HG02870 (cell line): ENCODE measurements at regions not wholly inside any gene's neighbourhood (a gene's known extent, or its start where the extent isn't known, plus 50 kb on each side); places are given as distances from the start of the nearest gene placed in this dataset.
"Not testable (repeated sequence)": the region's sequence is repeated elsewhere in the genome, so short reads cannot be mapped to it uniquely, and the experiment has no call there.

Experiments
- ATAC-seq: cut with Tn5 transposase; IDR thresholded peaks from one replicate; pipeline ENCODE4 v1.9.1; 2021; ENCODE audit warnings: mild to moderate bottlenecking, moderate library complexity; ENCODE audit not compliant: unreplicated experiment

DNA sequence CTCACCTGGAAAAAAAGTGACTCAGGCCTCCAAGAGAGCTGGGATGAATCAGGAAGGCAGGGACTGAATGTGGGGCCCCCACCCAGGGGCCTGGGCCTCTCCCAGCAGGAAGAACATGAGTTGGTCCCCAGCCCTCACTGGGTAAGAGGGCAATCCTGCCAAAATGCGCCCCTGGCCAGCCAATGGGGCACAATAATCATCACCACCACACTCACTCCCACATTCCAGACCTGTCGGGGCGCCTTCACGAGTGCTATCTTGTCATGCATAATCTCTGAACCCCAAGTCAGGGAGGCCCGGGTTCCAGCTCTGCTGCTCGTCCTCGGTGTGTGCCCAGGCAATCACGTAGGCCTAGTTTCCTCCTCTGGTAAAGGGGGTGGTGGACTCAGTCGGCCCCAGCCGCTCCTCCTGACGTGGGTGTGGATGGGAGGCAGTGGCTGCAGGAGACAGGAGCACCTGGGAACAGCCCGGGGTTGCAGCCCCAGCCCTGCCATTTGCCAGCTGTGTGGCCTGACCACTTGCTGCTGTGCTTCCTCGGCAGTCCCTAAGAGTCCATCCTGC is 115.1 kb downstream of the CYP26B1 start:
- ATAC-seq: no peak

DNA sequence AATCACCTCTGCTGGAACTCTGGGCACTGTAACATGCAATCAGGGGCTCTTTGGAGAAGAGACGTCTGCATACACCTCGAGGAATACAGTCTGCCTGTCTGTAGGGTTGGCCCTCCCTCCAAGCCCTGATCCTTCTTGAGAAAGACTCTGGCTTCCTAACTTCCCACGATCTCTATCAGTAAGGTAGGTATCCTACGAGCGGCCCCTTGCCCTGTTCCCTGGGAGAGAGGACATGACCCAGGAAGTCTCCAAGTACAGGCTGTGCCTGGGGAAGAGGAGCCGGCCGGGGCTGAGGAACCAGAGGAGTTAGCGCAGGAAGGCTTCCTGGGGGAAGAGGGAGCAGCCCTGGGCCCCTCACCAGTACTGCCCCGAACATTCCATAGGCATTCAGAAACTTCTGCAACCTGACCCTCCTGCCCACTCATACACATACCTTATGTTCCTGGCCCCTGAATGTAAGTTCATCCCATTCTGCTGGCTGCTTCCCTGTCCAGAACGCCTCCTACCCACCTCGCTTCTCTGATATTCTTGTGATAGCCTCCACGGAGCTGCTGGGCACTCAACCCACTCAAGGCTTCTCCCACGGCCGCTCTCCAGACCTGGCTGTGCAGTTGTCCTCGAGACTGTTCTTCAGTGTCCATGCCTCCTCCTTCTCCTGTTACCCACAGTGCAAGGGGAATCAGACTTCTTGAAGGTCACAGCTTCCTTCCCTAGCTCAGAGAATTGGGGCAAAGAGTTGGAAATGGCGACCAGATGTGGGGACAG is 116.1 kb downstream of the CYP26B1 start:
- ATAC-seq: no peak

DNA sequence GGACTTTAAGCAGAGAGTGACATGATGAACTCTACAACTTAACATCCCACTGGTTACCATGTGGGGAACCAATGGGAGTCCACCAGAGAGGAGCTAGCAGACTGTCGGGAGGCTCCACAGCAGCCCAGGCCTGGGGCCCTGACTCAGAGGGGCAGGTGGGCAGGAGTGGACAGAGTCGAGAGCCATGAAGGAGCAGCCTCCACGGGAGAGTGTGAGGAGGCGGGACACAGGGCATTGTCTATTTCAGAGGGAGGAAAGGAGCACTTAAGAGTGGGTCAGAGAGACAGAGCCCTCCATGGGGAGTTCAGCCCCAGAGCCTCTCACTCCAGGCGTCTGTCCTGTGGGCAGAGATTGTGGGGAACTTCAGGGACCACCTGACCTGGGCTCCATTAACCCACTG is 118.7 kb downstream of the CYP26B1 start:
- no peak for ATAC-seq

DNA sequence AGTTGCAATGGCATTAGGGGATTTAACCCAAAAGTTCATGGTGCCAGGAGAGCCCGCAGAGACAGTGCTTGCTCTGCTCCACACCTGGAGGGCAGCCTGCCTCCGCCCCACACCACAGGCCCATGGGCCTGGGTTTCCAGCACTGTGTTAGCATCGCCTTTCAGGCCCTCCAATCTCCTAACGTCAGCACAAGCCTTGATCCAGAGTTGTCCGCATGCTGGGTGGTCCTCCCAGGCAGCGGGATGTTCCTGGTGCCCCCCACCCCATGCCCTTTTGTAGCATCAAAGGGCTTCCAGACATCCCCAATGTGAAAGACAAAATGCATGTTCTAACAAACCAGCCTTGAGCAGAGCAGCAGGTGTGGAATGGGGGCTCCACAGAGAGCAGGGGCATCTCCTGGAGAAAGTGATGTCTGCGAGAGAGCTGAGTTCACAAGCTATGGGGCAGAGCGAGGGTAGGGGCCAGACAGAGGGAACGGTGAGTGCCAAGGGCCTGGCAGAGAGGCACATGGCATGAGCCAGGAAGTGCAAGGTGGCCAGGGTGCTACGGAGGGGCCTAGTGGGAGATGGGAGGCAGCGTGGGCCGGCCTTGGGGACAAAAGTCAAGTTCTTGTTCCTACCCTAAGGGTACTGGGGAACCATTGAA is 119.2 kb downstream of the CYP26B1 start:
- ATAC-seq: no peak

DNA sequence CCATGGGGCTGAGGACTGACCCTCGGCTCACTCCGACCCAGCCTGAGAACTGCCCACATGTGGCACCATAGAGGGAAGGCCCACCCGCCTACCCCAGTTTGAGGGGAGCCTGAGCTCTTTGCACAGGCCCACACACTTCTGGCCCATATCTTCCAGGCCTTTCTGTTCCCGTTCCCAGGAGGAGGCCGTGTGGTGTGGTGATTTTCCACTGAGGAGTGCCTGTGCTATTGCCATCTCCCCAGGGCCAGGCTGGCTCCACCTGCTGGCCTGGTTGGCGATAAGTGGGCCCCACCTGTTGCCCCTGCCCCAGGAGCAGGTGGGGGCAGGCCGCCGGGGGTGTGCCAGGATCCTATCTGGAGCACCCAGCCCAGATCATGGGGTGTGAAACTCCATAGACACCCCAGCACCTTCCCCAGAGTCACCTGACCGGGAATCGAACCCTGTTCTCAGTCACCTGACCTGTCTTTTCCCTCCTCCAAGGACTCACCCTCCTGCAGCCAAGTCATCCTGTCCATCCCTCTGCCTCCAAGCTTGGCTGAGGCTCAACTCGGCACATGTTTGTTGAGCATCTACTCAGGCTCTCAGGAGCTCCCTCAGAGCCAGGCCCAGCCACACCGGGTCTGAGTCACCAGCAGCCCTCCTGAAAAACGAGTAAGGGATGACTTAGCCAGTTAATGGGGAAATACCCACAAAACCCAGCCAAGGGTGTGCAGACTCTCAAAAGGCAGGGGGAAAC is 120.1 kb downstream of the CYP26B1 start:
- no peak for ATAC-seq

DNA sequence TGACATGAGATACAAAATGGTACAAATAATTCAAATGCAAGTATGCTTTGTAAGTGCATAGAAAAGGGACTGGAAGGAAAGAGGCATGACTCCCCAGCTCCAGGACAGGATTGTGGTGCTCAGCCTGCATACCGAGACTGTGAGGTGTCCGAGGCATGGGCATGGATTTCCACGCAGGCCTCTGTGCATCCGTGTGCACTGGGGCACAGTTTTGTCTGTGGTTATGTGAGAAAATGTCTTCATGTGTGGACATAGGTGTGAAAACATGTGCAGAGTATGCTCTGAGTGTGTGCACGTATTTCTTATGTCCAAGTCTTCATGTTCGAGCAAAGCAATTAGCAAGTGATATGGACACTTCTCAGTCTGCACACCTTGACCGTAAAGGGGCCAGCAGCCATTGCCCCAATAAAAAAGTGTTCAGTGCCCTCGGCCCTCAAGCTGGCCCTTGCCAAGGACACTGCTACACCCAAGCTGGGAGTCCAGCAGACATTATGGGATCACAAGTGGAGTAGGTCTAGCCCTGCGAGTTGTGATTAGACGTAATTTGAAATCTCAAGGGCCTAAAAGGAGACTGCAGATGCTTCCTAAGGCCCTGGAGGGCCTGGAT is 120.7 kb downstream of the CYP26B1 start:
- ATAC-seq: no peak

DNA sequence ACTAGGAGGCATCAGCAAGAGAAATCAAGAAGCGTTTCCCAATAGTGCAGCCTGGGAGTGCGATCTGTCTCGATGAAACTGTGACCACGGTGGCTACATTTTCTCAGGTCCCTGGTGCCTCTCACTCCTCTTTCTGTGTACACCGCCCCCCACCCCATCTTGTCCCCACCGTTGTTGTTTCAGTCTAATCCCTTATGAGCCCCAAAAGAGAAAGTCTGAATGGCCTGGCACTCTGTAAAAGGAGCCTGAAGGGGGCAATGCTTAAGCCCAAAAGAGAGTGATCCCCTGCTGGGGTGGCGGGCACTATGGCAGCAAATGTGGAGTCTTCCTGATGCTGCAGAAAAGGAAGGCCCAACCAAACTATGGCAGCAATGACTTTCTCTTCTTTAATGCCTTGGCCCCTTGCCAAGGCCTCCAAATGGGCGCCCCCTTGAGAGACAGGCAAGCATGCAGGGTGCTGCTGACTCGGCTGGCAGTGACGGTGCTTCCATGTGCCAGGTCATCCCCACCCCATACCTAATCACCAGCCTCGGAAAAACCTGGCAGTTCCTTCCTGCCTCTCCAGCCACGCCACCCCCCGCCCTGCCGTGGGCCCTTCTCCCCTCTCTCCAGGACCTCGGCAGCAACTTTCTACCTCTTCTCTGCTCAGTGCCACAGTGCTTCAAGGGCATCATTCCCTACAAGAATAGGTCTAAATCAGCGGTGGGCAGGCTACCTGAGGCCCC is 123.0 kb downstream of the CYP26B1 start:
- ATAC-seq: no peak

DNA sequence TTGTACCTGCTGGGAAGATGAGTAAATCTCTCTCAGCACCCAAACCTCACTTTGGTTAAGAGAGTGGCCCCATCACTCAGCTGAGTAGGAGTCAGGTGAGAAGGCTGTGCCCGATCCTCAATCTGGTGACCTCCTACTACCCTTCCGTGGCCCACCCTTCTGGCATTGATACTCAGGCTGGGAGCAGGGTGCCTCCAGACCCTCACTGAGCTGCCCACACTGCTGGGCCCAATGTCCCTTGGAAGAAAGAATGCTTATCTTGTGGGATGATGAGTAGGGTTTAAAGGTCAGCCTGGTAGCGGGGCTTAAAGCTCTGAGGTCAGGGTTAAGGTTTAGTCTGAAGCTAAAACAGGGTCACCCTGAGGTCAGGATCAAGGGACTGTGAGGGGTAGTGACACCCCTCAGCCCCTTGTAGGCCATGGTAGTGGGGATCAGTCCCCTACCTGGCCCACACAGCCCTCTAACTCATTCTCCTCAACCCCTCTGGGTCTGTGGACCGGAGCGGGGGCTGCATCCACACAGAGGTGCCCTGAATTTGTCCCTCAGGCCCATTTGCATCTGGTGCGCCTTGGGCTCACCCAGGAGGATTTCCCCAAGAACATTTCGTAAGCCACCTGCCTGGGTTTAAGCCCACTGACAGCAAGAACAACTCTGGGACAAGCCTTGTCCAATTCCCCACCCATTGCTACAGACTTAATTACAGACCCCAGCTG is 123.8 kb downstream of the CYP26B1 start:
- ATAC-seq: no peak

DNA sequence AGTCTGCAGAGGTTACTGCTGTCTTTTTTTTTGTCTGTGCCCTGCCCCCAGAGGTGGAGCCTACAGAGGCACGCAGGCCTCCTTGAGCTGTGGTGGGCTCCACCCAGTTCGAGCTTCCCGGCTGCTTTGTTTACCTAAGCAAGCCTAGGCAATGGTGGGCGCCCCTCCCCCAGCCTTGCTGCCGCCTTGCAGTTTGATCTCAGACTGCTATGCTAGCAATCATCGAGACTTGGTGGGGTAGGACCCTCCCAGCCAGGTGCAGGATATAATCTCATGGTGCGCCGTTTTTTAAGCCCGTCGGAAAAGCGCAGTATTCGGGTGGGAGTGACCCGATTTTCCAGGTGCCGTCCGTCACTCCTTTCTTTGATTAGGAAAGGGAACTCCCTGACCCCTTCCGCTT is 126.3 kb downstream of the CYP26B1 start:
- ATAC-seq: not testable (repeated sequence)

DNA sequence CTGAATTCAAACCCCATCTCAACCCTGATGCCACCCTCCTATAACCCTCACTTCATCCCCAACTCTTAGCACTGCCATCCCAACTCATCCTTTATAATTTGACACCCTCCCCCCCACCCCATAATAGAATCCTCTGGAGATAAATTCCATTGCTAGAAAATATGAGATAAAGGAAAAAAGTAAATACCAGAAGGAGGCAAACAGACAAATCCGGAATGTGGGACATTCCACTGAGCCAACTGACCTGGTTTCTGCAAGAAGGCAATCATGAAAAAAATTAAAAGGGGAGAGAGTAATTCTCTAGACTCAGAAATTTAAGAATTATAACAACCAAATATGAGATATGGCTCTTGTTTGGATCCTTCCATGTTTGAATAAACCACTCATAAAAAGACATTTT is 132.4 kb downstream of the CYP26B1 start:
- no peak for ATAC-seq

DNA sequence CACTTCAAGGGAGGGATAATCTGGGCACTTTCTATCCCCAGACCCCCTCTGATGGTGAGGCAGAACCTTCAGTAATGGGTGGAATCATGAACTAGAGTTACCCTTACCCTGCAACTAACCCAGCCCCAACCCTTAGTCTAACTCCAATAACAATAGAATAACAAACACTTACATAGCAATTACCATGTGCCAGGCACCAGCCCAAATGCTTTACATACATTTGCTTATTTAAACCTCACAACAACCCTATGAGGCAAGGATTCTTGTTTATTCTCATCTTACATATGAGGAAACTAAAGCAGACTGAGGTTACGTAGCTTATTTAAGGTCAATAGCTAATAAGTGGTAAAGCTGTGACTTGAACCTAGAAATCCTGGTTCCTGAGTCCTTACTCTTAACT is 132.8 kb downstream of the CYP26B1 start:
- no peak for ATAC-seq

DNA sequence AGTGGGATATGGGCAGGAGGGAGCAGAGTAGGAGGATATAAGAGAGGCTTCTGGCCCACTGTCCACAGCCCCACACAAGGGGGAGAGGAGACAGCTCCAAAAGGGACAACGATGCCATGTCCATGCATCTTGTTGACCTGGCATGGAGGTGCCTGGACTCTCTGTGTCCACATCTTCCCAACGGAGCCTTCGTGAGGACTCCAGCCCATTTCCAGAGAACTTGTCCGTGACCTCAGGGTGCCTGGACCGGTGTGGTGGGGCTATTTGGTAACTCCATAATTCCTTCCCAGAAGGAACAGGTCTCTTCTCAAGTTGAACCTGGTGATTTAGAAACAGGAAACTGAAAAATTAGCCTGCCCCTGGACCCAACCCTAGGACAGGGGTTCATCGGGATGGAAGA is 133.9 kb downstream of the CYP26B1 start:
- no peak for ATAC-seq

DNA sequence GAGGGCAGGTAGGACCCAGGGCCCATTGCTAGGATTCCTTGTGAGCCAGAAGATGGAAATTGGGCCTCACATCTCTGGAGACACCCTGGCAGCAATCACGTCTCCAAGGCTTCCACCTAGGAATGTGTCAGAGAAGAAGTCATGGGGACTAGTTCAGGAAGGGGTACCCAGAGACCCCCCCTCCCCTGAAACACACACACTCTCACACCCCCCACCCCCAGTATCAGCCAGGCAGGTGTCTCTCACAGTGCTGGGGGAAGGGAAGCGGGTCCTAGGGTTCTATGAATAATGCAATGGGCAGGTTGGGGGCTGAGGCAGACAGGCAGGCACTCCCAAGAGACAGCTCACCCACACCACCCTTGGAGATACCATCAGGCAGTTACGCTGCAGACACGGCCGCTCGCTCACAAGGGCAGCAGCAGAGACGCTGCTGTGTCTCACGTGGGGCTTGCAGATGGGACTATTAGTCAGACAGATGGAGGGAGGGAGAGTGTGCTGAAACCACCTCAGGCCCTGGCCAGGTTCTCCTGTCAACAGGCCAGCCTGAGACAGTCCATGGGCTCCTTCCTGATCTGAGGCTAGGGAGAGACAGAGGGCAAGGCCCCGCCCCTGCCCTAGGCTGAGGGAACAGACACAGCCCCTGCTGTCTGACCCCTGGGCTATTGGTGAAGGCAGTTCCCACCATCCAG is 134.6 kb downstream of the CYP26B1 start:
- no peak for ATAC-seq

DNA sequence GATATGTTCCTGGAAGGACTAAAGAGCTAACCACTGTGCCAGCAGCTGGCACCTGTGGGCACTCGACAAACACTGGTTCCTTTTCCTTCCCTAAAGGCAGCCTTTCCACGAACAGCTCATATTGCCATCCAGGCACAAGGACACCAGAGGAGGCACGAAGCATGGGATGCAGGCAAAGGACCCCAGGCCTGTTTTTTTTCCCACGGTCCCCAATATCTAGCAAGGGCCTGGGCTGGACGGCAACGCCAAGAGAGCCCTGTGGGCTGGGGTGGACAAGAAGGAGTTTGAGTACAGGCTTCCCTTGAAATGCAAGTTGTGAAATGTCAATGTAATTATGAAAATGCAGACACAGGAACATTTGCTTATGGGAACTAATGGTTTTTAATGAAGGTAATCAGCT is 135.9 kb downstream of the CYP26B1 start:
- ATAC-seq: no peak

DNA sequence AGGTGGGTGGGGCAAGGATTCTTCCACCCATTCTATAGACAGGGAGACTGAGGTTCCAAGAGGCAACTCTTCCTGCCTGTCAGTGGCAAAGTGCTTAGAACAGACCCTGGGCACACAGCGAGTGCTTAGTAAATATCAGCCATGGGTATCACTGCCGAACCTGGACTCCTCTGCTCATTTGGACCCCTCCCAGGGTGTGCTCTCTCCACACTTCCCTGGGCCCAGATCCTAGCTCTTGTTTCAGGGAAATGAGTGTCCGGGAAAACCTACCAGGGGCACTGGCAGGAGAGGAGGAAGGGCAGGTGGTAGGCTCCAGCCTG is 136.3 kb downstream of the CYP26B1 start:
- ATAC-seq: no peak

DNA sequence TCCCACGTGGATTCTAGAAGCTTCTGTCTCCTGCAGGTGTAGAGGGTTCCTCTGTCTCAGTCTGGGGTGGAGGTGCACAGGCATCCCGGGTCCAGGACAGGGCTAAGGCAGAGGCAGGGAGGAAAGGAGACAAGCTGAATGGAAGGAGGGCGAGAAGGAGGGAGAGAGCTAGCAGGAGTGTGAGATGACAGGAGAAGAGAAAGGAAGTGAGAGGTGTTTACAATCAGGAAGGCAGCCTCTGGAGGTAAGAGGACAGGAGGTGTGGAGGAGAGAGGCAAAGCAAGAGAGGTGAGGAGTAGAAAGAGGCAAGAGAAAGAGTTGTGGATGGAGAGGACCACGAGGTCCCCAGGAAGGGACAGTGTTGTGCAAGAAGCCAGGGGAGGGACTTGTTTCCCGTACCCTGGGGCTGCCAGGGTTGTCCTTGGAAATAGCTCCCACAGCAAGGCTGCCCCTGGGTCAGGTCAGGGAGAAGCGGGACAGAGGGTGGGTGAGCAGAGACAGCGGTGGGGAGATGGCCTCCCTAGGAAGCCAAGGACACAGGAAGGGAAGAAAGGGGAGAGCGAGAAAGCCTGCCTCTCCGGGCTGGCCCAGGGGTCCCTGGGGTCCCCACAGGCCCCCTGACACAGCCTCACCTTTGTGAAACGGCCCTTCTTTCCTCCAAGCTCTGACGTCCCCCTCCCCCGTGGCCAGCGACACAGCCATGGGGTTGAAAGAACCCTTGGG is 136.9 kb downstream of the CYP26B1 start:
- no peak for ATAC-seq

DNA sequence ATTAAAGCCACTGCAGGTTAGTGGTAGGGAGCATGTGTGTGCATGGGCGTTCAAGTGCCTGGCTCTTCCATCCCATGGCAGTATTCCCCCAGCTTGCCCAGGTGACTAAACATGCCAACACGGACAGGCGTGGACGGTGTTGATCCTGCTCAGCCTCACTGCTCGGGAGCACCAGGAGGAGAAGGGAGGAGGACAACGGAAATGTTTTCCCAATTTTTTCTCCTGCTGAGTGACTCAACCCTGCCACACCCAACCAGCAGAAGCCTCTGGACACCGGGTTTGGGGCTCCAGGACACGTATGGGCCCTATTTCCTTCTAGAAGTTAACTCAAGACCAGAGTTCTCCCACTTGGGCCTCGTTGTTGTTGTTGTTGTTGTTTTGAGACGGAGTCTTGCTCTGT is 139.1 kb downstream of the CYP26B1 start:
- no peak for ATAC-seq

DNA sequence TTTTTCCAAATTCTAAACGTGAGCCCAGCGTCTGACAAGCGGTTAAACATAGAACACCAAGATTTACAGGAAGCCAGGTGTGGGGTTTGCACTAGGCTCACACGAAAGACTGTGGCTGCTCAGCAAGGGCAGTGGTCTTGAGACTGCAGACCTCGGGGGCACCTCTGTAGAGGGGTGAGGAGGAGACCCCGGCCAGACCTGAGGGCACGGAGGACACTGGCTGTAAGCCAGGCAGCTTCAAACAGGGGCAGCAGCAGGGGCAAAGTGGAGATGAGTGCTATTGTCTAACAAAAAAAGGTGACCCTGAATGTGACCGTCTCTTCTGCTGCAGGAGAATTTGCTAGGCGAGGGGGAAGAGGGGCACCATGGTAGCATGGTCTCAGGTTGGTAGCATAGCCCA is 140.3 kb downstream of the CYP26B1 start:
- ATAC-seq: no peak

DNA sequence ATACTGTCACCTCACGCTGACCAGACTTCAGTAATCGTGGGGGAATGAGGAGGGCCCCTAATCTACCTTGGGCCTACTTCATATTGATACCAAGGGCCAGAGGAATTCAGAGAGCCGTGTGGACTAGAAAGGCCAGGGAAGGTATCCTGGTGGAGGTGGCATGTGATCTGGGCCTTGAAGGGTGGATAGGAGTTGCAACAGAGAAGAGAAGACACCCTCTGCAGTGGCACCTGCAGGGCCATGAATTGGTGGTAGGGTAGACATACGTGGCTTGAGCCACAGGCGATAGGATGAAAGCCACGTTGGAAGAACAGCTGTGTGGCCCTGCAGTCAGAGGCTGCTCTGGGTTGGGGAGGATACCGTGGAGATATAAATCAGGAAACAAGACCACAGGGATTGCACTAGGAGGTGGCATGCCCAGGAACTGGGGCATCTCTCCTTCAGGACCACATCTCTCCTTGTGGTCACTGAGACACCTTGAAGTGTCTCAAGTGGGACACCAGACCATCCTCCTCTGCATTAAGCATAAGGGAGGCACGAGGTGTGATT is 141.4 kb downstream of the CYP26B1 start:
- ATAC-seq: no peak
